GM12892 (cell line): ENCODE measurements at regions not wholly inside any gene's neighbourhood (a gene's known extent, or its start where the extent isn't known, plus 50 kb on each side); places are given as distances from the start of the nearest gene placed in this dataset.

Source experiments
- DNase-seq: peaks from one replicate; pipeline ENCODE4 v3.0.0; 2011; ENCODE audit not compliant: insufficient read length
- FAIRE-seq: peaks from 2 replicates; lab custom pipeline; 2011; peaks lifted over from hg19 to GRCh38; lab: Jason Lieb, UNC
- POLR2A ChIP-seq: IDR thresholded peaks from 2 replicates; pipeline ENCODE4 v1.6.1; 2011; ENCODE audit warnings: low read depth, low read length, control low read depth
- POLR2AphosphoS5 ChIP-seq: IDR thresholded peaks from 2 replicates; pipeline ENCODE4 v1.6.1; 2011; ENCODE audit warnings: low read depth, low read length, control low read depth
- TAF1 ChIP-seq: IDR thresholded peaks from 2 replicates; pipeline ENCODE4 v1.6.1; 2011; ENCODE audit warnings: low read depth, mild to moderate bottlenecking, control low read depth, low read length, borderline replicate concordance

- FAIRE-seq (no peak), DNase-seq (no peak)
- TF ChIP-seq TAF1 = no peak
- no peak for TF ChIP-seq POLR2A
- TF ChIP-seq POLR2AphosphoS5 = no peak
Measured at GRCh38 chr12:5294274-5295070, 137.4 kb upstream of the NTF3 start.

GRCh38 chr12:5295151-5295550 is 136.8 kb upstream of the NTF3 start:
- FAIRE-seq (no peak), DNase-seq (no peak)
- no peak for TF ChIP-seq TAF1
- no peak for TF ChIP-seq POLR2AphosphoS5
- TF ChIP-seq POLR2A = no peak

DNA sequence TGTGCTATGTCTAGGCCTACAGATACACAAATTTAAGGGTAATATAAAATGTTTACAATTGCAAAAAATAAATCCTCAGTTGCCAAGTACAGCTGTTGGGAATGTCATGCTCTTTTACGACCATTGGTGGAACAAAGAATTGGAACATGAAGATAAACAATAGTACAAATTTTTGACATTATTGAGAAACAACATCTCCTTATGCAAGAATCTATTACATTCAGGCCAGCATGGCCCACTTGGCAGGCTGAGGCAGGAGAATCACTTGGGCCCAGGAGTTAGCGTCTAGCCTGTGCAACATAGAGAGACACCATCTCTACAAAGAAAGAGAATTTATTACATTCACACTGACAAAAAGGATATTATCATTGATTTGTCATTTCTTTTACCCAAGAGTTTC is 135.9 kb upstream of the NTF3 start:
- no peak for FAIRE-seq
- no peak for DNase-seq
- no peak for TF ChIP-seq TAF1
- no peak for TF ChIP-seq POLR2A
- no peak for TF ChIP-seq POLR2AphosphoS5

DNA sequence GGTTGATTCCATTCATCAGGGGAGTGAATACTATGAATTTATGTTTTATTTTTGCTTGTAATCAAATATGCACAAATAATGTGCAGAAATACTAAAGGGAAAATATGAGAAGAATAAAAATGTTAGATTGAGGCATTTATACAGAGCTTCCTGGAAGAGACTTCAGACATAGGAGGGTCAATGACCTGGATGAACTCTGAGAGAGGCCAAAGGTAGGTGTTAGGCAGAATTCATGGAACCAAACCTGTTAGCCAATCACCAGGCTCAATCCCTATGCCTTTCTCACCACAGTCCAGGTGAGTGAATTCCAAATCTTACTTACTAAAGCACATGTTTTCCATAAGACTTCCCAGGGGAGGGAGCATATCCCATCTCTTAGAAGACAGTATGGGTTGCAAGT is 130.4 kb upstream of the NTF3 start:
- DNase-seq = no peak
- no peak for TF ChIP-seq POLR2A
- no peak for TF ChIP-seq POLR2AphosphoS5
- TF ChIP-seq TAF1 = no peak
- FAIRE-seq = no peak

GRCh38 chr12:5305425-5305824 is 126.5 kb upstream of the NTF3 start:
- no peak for TF ChIP-seq POLR2A
- no peak for TF ChIP-seq TAF1
- TF ChIP-seq POLR2AphosphoS5 = no peak
- FAIRE-seq = no peak

DNA sequence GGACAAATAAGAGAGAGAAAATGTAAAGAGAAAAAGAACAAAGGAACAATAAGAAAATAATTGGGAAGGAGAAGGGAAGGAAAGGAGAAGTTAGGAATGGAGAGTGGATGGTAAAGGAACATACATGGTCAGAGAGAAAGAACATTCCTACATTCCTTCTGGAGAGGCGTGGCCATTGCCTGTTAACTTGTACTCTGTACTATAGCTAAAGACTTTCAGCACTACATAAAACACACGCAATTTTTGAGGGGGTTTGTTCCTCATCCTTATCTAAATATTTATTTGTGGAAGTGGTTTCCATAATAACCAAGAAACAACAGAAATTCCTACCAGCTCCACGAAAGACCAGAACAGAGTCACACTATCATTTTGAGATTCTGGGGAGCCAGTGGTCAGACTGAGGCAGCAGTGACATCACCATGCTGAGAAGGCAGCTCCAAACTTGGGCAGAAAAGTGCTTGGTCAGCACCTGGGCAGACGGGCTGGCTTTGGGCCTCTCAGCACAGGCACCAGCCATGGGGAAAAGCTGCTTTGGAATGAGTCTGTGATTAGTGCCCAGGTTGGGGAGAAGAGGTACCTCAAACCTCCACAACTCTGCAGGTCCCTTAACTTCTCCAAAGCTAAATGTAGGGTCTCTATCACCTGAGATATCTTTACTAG is 125.9 kb upstream of the NTF3 start:
- DNase-seq (no peak), FAIRE-seq (no peak)

More at GRCh38 chr12:5305425-5305824, 126.5 kb upstream of the NTF3 start:
- DNase-seq = no peak

DNA sequence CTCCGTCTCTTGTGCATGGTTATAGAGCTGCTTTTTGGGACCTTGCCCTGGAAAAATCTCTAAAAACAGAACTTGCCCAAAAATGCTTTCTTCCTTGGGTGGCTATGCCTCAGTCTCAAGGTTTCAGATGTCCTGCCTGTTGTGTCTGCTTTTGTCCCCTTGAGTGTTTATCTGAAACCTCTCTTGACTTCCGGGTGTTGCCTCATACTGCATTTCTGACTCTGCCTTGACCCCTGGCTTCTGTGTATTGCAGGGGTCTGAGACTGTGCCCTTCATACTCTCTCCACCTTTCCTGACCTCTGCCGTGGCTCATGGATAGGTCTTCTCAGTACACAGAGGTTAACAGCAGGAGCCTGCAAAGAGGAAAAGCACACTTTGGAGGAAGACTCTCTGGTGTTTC is 124.8 kb upstream of the NTF3 start:
- TF ChIP-seq POLR2AphosphoS5 = no peak
- TF ChIP-seq POLR2A = no peak
- TF ChIP-seq TAF1 = no peak
- DNase-seq = no peak

More for the DNA sequence above, 125.9 kb upstream of the NTF3 start:
- TF ChIP-seq POLR2AphosphoS5 (no peak), POLR2A (no peak), TAF1 (no peak)

DNA sequence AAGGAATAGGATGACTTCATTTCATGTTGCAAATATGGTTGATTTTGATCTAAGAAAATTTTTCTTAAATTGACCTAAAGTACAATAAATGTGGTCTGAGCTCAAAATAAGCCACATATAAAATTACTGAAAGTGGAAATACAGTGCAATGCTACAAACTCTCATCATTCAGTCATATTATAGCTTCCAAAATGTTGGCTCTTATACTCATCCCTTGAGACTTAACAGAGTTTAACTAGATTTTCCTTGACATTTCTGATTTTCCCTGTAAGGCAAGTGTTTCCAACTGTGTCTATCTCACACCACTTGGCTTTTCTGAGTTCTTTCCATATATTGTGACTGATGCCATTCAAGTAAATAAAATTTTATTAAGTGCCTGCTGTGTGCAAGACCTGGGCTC is 123.7 kb upstream of the NTF3 start:
- DNase-seq (no peak), FAIRE-seq (no peak)
- TF ChIP-seq POLR2A = no peak
- no peak for TF ChIP-seq POLR2AphosphoS5
- no peak for TF ChIP-seq TAF1

More for the DNA sequence above, 124.8 kb upstream of the NTF3 start:
- no peak for FAIRE-seq

DNA sequence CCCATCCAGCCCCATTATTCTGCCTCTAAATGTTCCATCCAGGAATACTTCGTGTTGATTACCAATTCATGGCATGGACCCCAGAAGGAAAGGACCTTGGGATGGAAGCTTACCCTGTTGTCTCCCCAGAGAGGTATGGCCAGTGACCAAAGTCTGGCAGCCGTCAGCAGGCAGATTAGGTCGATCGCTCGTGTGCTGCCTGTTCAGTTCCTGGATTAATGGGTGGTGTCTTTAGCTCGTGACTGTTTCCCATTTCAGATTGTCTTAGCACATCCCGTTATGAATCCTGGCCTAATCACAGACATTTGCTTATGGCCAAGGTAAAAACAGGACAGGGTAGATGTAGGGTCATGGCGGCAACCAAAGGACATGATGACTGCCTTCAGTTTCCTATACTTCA is 122.9 kb upstream of the NTF3 start:
- TF ChIP-seq POLR2AphosphoS5 (no peak), TAF1 (no peak)
- FAIRE-seq (no peak), DNase-seq (no peak)

GRCh38 chr12:5309654-5310053 is 122.3 kb upstream of the NTF3 start:
- no peak for DNase-seq
- no peak for FAIRE-seq
- TF ChIP-seq TAF1 (no peak), POLR2AphosphoS5 (no peak), POLR2A (no peak)

DNA sequence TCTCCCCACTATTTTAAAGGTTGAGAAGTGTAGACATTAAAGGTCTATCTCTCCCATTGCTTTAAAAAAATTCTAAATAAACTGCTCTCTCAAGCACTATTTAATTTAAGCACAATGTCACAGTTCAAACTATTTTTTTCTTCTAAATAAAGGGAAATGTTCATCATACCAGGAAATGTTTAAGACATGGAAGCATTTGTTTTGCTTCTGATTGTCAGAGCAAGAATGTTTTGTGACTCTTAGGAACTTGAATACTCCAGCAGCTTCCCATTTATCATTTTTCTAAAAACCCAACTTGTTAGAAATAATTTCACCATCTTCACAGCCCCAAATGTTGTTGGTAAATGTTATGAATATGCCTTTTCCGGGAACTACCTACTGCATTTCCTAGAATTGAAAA is 121.8 kb upstream of the NTF3 start:
- TF ChIP-seq POLR2A (no peak), TAF1 (no peak), POLR2AphosphoS5 (no peak)
- DNase-seq (no peak), FAIRE-seq (no peak)

DNA sequence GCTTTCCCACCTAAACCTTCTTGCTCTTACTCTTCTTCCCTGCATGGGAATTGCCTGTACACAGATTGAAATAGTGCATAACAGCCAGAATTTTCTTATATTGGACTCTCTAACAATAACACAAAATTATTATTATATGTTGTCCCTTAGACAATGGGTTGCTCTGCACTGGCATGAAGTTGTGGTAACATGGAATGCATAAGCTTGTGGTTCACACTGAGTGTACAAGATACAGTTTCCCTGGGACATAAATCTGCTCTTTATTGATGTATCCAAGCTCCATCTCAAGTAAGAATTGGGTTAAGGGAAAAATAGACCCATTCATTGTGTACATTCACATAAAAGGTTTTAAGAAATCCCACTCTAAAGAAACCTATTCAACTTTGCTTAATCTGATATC is 114.4 kb upstream of the NTF3 start:
- TF ChIP-seq TAF1 (no peak), POLR2AphosphoS5 (no peak)
- DNase-seq = no peak
- no peak for FAIRE-seq
